OCI-LY7 (cell line): ENCODE measurements at regions not wholly inside any gene's neighbourhood (a gene's known extent, or its start where the extent isn't known, plus 50 kb on each side); places are given as distances from the start of the nearest gene placed in this dataset.

Experiments used
- BruUV-seq: library from RNA; stranded (reverse); fragments of 400-500 nt; replicated peaks from 2 replicates; lab custom pipeline; 2021; lab: Mats Ljungman, UMichigan
- CTCF ChIA-PET: fragments of 300-600 bp; sonication (Branson Sonifier 250); formaldehyde crosslinking; loops from one replicate; lab custom pipeline; 2022; ENCODE audit warnings: antibody characterized with exemption; ENCODE audit not compliant: unreplicated experiment; lab: Charles Lee
- POLR2A ChIA-PET: fragments of 300-600 bp; sonication (Branson Sonifier 250); formaldehyde crosslinking; loops from one replicate; lab custom pipeline; 2022; ENCODE audit warnings: antibody characterized with exemption; lab: Charles Lee
- DNase-seq: peaks from one replicate; pipeline ENCODE4 v3.0.0-alpha.2; 2015; ENCODE audit warnings: low spot score
- H2AFZ ChIP-seq: fragments of 200-600 bp; sonication (generic), shearing (Covaris generic); 2 replicates; pipeline ENCODE4 v1.6.1; 2014; ENCODE audit warnings: mild to moderate bottlenecking, antibody characterized with exemption, low read length, moderate library complexity
- H3K27ac ChIP-seq: fragments of 200-600 bp; sonication (generic); 2 replicates; pipeline ENCODE4 v1.5.1; 2014; ENCODE audit warnings: mixed run types, low read depth, mild to moderate bottlenecking, moderate library complexity, low read length, inconsistent platforms; ENCODE audit not compliant: poor library complexity, severe bottlenecking
- H3K36me3 ChIP-seq: fragments of 200-600 bp; sonication (generic); 2 replicates; pipeline ENCODE4 v1.6.1; 2014; ENCODE audit warnings: mild to moderate bottlenecking, antibody characterized with exemption, low read length, moderate library complexity, mixed read lengths; ENCODE audit not compliant: insufficient read depth
- H3K4me1 ChIP-seq: fragments of 200-600 bp; sonication (generic); 2 replicates; pipeline ENCODE4 v1.5.1; 2014; ENCODE audit warnings: mild to moderate bottlenecking, low read length; ENCODE audit not compliant: insufficient read depth, poor library complexity, severe bottlenecking
- H3K4me2 ChIP-seq: fragments of 200-600 bp; sonication (generic); 2 replicates; pipeline ENCODE4 v1.6.1; 2014; ENCODE audit warnings: mild to moderate bottlenecking, low read length
- H3K4me3 ChIP-seq: fragments of 200-600 bp; sonication (generic); 2 replicates; pipeline ENCODE4 v1.5.1; 2014; ENCODE audit warnings: mild to moderate bottlenecking, low read depth, low read length; ENCODE audit not compliant: poor library complexity, severe bottlenecking
- H3K79me2 ChIP-seq: fragments of 200-600 bp; sonication (generic); 2 replicates; pipeline ENCODE4 v1.6.1; 2016; ENCODE audit warnings: low read depth, mild to moderate bottlenecking, low read length, moderate library complexity, mixed read lengths; ENCODE audit not compliant: insufficient read depth
- H3K9me2 ChIP-seq: fragments of 200-600 bp; sonication (generic); 2 replicates; pipeline ENCODE4 v1.6.1; 2016; ENCODE audit warnings: mild to moderate bottlenecking, low read length, mixed read lengths; ENCODE audit not compliant: insufficient read depth
- H3K9me3 ChIP-seq: fragments of 200-600 bp; sonication (generic); 2 replicates; pipeline ENCODE4 v1.6.1; 2014; ENCODE audit warnings: mild to moderate bottlenecking, mixed run types, low read length, mixed read lengths
- H4K20me1 ChIP-seq: fragments of 200-600 bp; sonication (generic); 2 replicates; pipeline ENCODE4 v1.6.1; 2014; ENCODE audit warnings: mild to moderate bottlenecking, antibody characterized with exemption, low read length, moderate library complexity, mixed read lengths; ENCODE audit not compliant: insufficient read depth
- CTCF ChIP-seq: fragments of 200-600 bp; sonication (generic); conservative IDR thresholded peaks from 2 replicates; pipeline ENCODE4 v1.5.1; 2014; ENCODE audit warnings: mild to moderate bottlenecking, antibody characterized with exemption, low read length, moderate library complexity, mixed read lengths
- EZH2phosphoT487 ChIP-seq: fragments of 200-600 bp; sonication (generic); IDR thresholded peaks from 2 replicates; pipeline ENCODE4 v1.6.1; 2018; ENCODE audit warnings: low read depth, borderline replicate concordance, mild to moderate bottlenecking, mixed run types, antibody characterized with exemption, low read length, moderate library complexity, mixed read lengths
- intact Hi-C: fragments of 100-400 bp; cut with micrococcal nuclease; formaldehyde crosslinking; loops from one replicate; pipeline ENCODE4 v1.10.0; 2022; ENCODE audit not compliant: unreplicated experiment

GRCh38 chrX:10988653-10989052 is 122.5 kb upstream of the HCCS start:
- no peaks in the 10 kb centered on the region for H3K4me1 ChIP-seq
- H3K9me2 ChIP-seq: no peaks in the 10 kb centered on the region
- H4K20me1 ChIP-seq: no peaks in the 10 kb centered on the region
- H3K4me3 ChIP-seq: no peak overlapping the region
- no peak overlapping the region for H3K4me2 ChIP-seq
- POLR2A ChIA-PET: no interaction called here
- no peak for DNase-seq
- no TSS peak for BruUV-seq
- TF ChIP-seq CTCF (no peak), EZH2phosphoT487 (no peak)
- H3K27ac ChIP-seq: no peak overlapping the region
- no peak overlapping the region for H2AFZ ChIP-seq
- no peaks in the 10 kb centered on the region for H3K79me2 ChIP-seq
- no peaks in the 10 kb centered on the region for H3K36me3 ChIP-seq
- intact Hi-C loops: no loop called here
- CTCF ChIA-PET: no interaction called here
- no peaks in the 10 kb centered on the region for H3K9me3 ChIP-seq

- POLR2A ChIA-PET: no interaction called here
- no peak for DNase-seq
- no TSS peak for BruUV-seq
Measured at GRCh38 chrX:10989386-10989785, 121.7 kb upstream of the HCCS start.

GRCh38 chrX:10990418-10990817 is 120.7 kb upstream of the HCCS start:
- H3K9me2 ChIP-seq: no peaks in the 10 kb centered on the region
- H2AFZ ChIP-seq: no peak overlapping the region
- ChIA-PET POLR2A (no interaction called here), CTCF (no interaction called here)
- no peaks in the 10 kb centered on the region for H3K36me3 ChIP-seq
- H3K4me3 ChIP-seq: no peak overlapping the region
- no peak overlapping the region for H3K27ac ChIP-seq
- H4K20me1 ChIP-seq: no peaks in the 10 kb centered on the region
- no TSS peak for BruUV-seq
- TF ChIP-seq CTCF (no peak), EZH2phosphoT487 (no peak)
- no peaks in the 10 kb centered on the region for H3K4me1 ChIP-seq
- intact Hi-C loops: no loop called here
- H3K9me3 ChIP-seq: no peaks in the 10 kb centered on the region
- no peaks in the 10 kb centered on the region for H3K79me2 ChIP-seq
- DNase-seq: no peak
- H3K4me2 ChIP-seq: no peak overlapping the region

More at GRCh38 chrX:10989386-10989785, 121.7 kb upstream of the HCCS start:
- Histone ChIP-seq H3K4me1 (no peaks in the 10 kb centered on the region), H3K9me2 (no peaks in the 10 kb centered on the region), H3K9me3 (no peaks in the 10 kb centered on the region), H4K20me1 (no peaks in the 10 kb centered on the region), H3K27ac (no peak overlapping the region), H3K4me3 (no peak overlapping the region), H3K79me2 (no peaks in the 10 kb centered on the region), H3K36me3 (no peaks in the 10 kb centered on the region), H3K4me2 (no peak overlapping the region), H2AFZ (no peak overlapping the region)
- TF ChIP-seq EZH2phosphoT487 (no peak), CTCF (no peak)
- intact Hi-C loops: no loop called here
- CTCF ChIA-PET: no interaction called here
